Spleen (tissue), 11 donors: ENCODE measurements at regions not wholly inside any gene's neighbourhood (a gene's known extent, or its start where the extent isn't known, plus 50 kb on each side); places are given as distances from the start of the nearest gene placed in this dataset.

Experiments
- DNase-seq: peaks from one replicate; pipeline ENCODE4 v3.0.0-alpha.2; 2020
- H3K27ac ChIP-seq, 8 donors: fragments of 200-600 bp; sonication (generic) in 7 of 8; 1 replicate in 4 of 8; 2 replicates in 4 of 8; pipeline versions ENCODE4 v1.5.0 to v1.8.0; 2016 to 2021; ENCODE audit warnings: inconsistent platforms in 4 of 8, mild to moderate bottlenecking in 4 of 8, moderate library complexity in 1 of 8
- H3K27me3 ChIP-seq, 7 donors: fragments of 200-600 bp; sonication (generic) in 6 of 7; replicated peaks in 1 of 7; 1 replicate in 4 of 7; 2 replicates in 3 of 7; pipeline versions ENCODE4 v1.5.0 to v1.8.0; 2016 to 2021; ENCODE audit warnings: inconsistent platforms in 3 of 7, mild to moderate bottlenecking in 1 of 7
- H3K36me3 ChIP-seq, 6 donors: fragments of 200-600 bp; sonication (generic) in 5 of 6; 1 replicate in 4 of 6; 2 replicates in 2 of 6; pipeline versions ENCODE4 v1.5.0 to v1.8.0; 2016 to 2021; ENCODE audit warnings: inconsistent platforms in 2 of 6
- H3K4me1 ChIP-seq, 6 donors: fragments of 200-600 bp; sonication (generic) in 5 of 6; 1 replicate in 3 of 6; 2 replicates in 3 of 6; pipeline versions ENCODE4 v1.5.0 to v1.8.0; 2016 to 2021; ENCODE audit warnings: inconsistent platforms in 3 of 6
- H3K4me3 ChIP-seq, 8 donors: fragments of 200-600 bp; sonication (generic) in 7 of 8; 1 replicate in 4 of 8; 2 replicates in 4 of 8; pipeline versions ENCODE4 v1.5.0 to v1.8.0; 2016 to 2021; ENCODE audit warnings: inconsistent platforms in 4 of 8, mild to moderate bottlenecking in 4 of 8, moderate library complexity in 2 of 8
- H3K9me3 ChIP-seq, 8 donors: fragments of 200-600 bp; sonication (generic) in 7 of 8; 1 replicate in 4 of 8; 2 replicates in 4 of 8; pipeline versions ENCODE4 v1.5.0 to v1.8.0; 2016 to 2021; ENCODE audit warnings: inconsistent platforms in 4 of 8
- POLR2A ChIP-seq, 3 donors: fragments of 450-650 bp; IDR thresholded peaks; one replicate each; pipeline ENCODE4 v1.5.1; 2017; ENCODE audit warnings: antibody characterized with exemption in 3 of 3, mild to moderate bottlenecking in 1 of 3
- POLR2AphosphoS5 ChIP-seq, 3 donors: sonication (generic); formaldehyde crosslinking; IDR thresholded peaks; one replicate each; pipeline ENCODE4 v1.5.1; 2017; ENCODE audit warnings: antibody characterized with exemption in 3 of 3
- WGBS, 5 donors: extraction: QIAGEN DNeasy Blood & Tissue Kit in 3 of 5; methylation state at CpG; one replicate each; pipeline versions ENCODE4 v1.1.5 to v1.1.7; 2013 to 2018; 5-methylcytosine and 5-hydroxymethylcytosine counted together
- intact Hi-C: fragments of 100-400 bp; cut with DNase I; formaldehyde crosslinking; loops from one replicate; pipeline ENCODE4 v1.15.0; 2023; ENCODE audit warnings: low total_unique reads
- TF ChIP-seq, protein P1 (sequence below), 11 experiments: fragments of 200-600 bp in 7 of 11; fragments of 450-650 bp in 4 of 11; sonication (generic) in 4 of 11; IDR thresholded peaks in 8 of 11; conservative IDR thresholded peaks in 3 of 11; 1 replicate in 7 of 11; 2 replicates in 4 of 11; pipeline versions ENCODE4 v1.4.0 to v1.8.0; 2016 to 2021; ENCODE audit warnings: antibody characterized with exemption in 11 of 11, inconsistent platforms in 4 of 11, mild to moderate bottlenecking in 1 of 11
- donor health status: healthy with polysubstance abuse.
- donor health status: DM: no; HTN: no; CAD: no; lungs with moderate emphysema.
- donor health status: DM: no; HTN: no; CAD: no.
- donor health status: Bipolar disorder and iron deficiency.
- donor health status: healthy.
- donor health status: DM: no; HTN: no; CAD: no.
- donor health status: DM: yes; HTN: yes; CAD: no.

DNA sequence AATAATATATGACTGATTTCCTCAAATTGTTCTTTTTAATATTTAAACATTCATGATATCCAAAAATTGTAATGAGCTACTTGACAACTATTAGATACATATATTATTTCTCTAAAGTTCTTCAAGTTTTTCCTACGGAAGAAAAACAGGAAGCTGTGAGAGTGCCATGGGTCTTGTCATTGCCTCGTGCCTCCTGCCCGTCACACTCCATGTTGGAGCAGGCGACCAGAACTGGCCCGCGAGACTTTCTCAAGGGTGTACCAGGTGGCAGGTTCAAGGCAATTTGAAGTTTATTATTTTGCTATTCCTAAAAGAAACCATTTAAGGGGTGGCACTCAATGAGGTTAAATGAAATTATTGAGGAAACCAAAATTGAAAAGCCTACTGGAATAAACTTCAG is 337.2 kb downstream of the HACE1 start:
- intact Hi-C loops, result no loop called here
- TF ChIP-seq, protein P1, sequence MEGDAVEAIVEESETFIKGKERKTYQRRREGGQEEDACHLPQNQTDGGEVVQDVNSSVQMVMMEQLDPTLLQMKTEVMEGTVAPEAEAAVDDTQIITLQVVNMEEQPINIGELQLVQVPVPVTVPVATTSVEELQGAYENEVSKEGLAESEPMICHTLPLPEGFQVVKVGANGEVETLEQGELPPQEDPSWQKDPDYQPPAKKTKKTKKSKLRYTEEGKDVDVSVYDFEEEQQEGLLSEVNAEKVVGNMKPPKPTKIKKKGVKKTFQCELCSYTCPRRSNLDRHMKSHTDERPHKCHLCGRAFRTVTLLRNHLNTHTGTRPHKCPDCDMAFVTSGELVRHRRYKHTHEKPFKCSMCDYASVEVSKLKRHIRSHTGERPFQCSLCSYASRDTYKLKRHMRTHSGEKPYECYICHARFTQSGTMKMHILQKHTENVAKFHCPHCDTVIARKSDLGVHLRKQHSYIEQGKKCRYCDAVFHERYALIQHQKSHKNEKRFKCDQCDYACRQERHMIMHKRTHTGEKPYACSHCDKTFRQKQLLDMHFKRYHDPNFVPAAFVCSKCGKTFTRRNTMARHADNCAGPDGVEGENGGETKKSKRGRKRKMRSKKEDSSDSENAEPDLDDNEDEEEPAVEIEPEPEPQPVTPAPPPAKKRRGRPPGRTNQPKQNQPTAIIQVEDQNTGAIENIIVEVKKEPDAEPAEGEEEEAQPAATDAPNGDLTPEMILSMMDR (IDR thresholded peaks at IDR 0.05 in 8 of 11, conservative IDR thresholded peaks at IDR 0.05 in 3 of 11), result no peak
- TF ChIP-seq POLR2A (IDR thresholded peaks at IDR 0.05), result no peak
- no peak for TF ChIP-seq POLR2AphosphoS5 (IDR thresholded peaks at IDR 0.05)
- no peaks in the 10 kb centered on the region for H3K9me3 ChIP-seq
- no peak overlapping the region for H3K4me3 ChIP-seq
- WGBS, 5 donors, result 49 to 62% (median 57%) methylated on average over 6 of the region's 6 CpGs
- no peak overlapping the region for H3K27ac ChIP-seq
- no peaks in the 10 kb centered on the region for H3K36me3 ChIP-seq
- peaks cover 0 to 10% (median 0%) of the 10 kb centered on the region in 7 donors for H3K27me3 ChIP-seq
- DNase-seq, result no peak
- peaks cover 0 to 12% (median 6%) of the 10 kb centered on the region in 6 donors for H3K4me1 ChIP-seq

DNA sequence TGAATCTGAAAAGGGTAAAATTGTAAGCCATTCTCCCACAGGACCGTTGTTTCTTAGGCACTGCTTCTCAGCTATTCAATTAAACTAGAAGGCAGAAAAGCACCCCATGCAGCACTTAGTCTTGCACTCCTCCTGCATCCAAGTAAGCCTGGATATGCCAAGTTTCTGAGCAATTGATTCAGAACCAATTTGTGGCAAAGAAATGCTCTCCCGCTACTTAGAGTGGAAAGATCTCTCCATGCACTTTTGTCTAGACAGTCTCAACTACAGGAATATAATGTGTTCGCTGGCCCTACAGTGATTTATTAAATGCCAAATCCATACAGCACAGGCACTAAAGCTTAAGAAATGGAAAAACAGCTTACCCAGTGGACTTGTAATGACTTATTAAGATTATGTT is 338.5 kb downstream of the HACE1 start:
- no peak for TF ChIP-seq POLR2A (IDR thresholded peaks at IDR 0.05)
- TF ChIP-seq, protein P1 (IDR thresholded peaks at IDR 0.05 in 8 of 11, conservative IDR thresholded peaks at IDR 0.05 in 3 of 11), result no peak
- no peak for TF ChIP-seq POLR2AphosphoS5 (IDR thresholded peaks at IDR 0.05)
- no peak overlapping the region for H3K27ac ChIP-seq
- peaks cover 0 to 3% (median 0%) of the 10 kb centered on the region in 7 donors for H3K27me3 ChIP-seq
- WGBS, 5 donors, result 80 to 89% (median 86%) methylated on average over 3 of the region's 3 CpGs
- H3K9me3 ChIP-seq, result no peaks in the 10 kb centered on the region
- no peak overlapping the region for H3K4me3 ChIP-seq
- DNase-seq, result no peak
- intact Hi-C loops, result no loop called here
- H3K4me1 ChIP-seq, result peaks cover 0 to 12% (median 6%) of the 10 kb centered on the region in 6 donors
- H3K36me3 ChIP-seq, result no peaks in the 10 kb centered on the region

DNA sequence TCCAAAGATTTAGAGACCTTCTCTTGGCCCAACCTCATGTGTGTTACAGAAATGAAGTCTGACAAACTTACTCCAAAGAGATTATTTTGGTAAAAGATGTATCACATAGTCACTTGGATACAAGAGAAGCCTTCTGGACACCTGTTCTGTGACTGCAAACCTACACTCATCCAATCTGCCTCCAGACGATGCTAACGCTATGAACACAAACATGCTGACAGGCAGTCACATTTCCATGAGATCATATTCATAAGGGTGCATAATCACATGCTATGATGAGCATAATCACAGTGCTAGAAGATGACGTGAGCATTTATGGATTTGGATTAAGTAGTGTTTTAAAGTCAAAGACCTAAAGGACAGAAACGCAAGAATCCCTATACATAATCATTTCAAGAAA is 340.2 kb downstream of the HACE1 start:
- H3K9me3 ChIP-seq, result no peaks in the 10 kb centered on the region
- intact Hi-C loops, result no loop called here
- TF ChIP-seq POLR2A (IDR thresholded peaks at IDR 0.05) (no peak), POLR2AphosphoS5 (IDR thresholded peaks at IDR 0.05) (no peak)
- TF ChIP-seq, protein P1 (IDR thresholded peaks at IDR 0.05 in 8 of 11, conservative IDR thresholded peaks at IDR 0.05 in 3 of 11), result no peak
- no peak overlapping the region for H3K27ac ChIP-seq
- H3K36me3 ChIP-seq, result no peaks in the 10 kb centered on the region
- 88 to 95% (median 91%) methylated on average over 4 of the region's 4 CpGs for WGBS, 5 donors
- no peaks in the 10 kb centered on the region for H3K27me3 ChIP-seq
- H3K4me3 ChIP-seq, result no peak overlapping the region
- DNase-seq, result no peak
- H3K4me1 ChIP-seq, result no peaks in the 10 kb centered on the region

DNA sequence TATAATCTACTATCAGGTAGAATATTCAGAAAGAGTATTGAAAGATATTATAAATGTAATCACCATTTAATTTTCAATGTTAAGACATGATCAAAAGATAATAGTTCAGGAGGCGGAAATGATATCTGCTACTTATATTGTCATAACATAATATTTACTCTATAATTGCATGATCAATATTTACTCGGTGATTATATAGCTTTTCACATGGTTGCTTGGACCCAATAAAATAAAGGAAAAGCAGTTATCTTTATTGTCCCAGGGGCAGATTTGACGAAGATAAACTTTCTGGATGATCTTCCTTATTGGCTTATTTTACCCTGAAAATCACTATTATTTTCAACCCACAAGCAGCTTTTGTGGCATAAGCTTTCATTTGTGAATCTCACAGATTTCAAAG is 350.4 kb downstream of the HACE1 start:
- Histone ChIP-seq H3K4me3 (no peak overlapping the region), H3K4me1 (no peaks in the 10 kb centered on the region), H3K27ac (no peak overlapping the region), H3K27me3 (no peaks in the 10 kb centered on the region), H3K36me3 (no peaks in the 10 kb centered on the region), H3K9me3 (no peaks in the 10 kb centered on the region)
- no peak for DNase-seq
- TF ChIP-seq POLR2A (IDR thresholded peaks at IDR 0.05) (no peak), POLR2AphosphoS5 (IDR thresholded peaks at IDR 0.05) (no peak)
- TF ChIP-seq, protein P1 (IDR thresholded peaks at IDR 0.05 in 8 of 11, conservative IDR thresholded peaks at IDR 0.05 in 3 of 11), result no peak
- WGBS, 5 donors, result 88 to 97% (median 90%) methylated on average over 3 of the region's 3 CpGs
- intact Hi-C loops, result no loop called here
